ENCODE measurements at regions not wholly inside any gene's neighbourhood (a gene's known extent, or its start where the extent isn't known, plus 50 kb on each side); places are given as distances from the start of the nearest gene placed in this dataset.
"Not testable (repeated sequence)": the region's sequence is repeated elsewhere in the genome, so short reads cannot be mapped to it uniquely, and the experiment has no call there.

GRCh38 chr10:29746080-29746797 is 111.5 kb upstream of the SVIL start:
- peak; percentile 24 for DNase-seq

- no peak for DNase-seq
Measured at GRCh38 chr10:29740981-29741545, 106.3 kb upstream of the SVIL start.

- DNase-seq, result no peak
Measured at GRCh38 chr10:29738341-29738740, 103.6 kb upstream of the SVIL start.

GRCh38 chr10:29737074-29737593 is 102.4 kb upstream of the SVIL start:
- DNase-seq, result no peak

- peak; percentile 85 for DNase-seq
Measured at GRCh38 chr10:29736366-29737073, 101.7 kb upstream of the SVIL start.

GRCh38 chr10:29735628-29736365 is 101.0 kb upstream of the SVIL start:
- DNase-seq, result peak; percentile 96

- peak; percentile 62 for DNase-seq
Measured at GRCh38 chr10:29734962-29735627, 100.3 kb upstream of the SVIL start.

GRCh38 chr10:29734640-29734961 is 99.8 kb upstream of the SVIL start:
- DNase-seq, result no peak

- no peak for DNase-seq
Measured at GRCh38 chr10:29733323-29733722, 98.6 kb upstream of the SVIL start.

GRCh38 chr10:29732918-29733317 is 98.1 kb upstream of the SVIL start:
- DNase-seq, result no peak

- DNase-seq, result no peak
Measured at GRCh38 chr10:29731760-29732159, 97.0 kb upstream of the SVIL start.

- DNase-seq, result no peak
Measured at GRCh38 chr10:29730969-29731368, 96.2 kb upstream of the SVIL start.

GRCh38 chr10:29730458-29730857 is 95.7 kb upstream of the SVIL start:
- DNase-seq, result no peak

GRCh38 chr10:29728541-29729049 is 93.8 kb upstream of the SVIL start:
- no peak for DNase-seq

GRCh38 chr10:29725927-29726326 is 91.2 kb upstream of the SVIL start:
- not testable (repeated sequence) for DNase-seq

- peak; percentile 87 for DNase-seq
Measured at GRCh38 chr10:29725133-29725720, 90.5 kb upstream of the SVIL start.

- DNase-seq, result no peak
Measured at GRCh38 chr10:29723726-29724125, 89.0 kb upstream of the SVIL start.

- DNase-seq, result no peak
Measured at GRCh38 chr10:29722777-29723176, 88.0 kb upstream of the SVIL start.

- no peak for DNase-seq
Measured at GRCh38 chr10:29720149-29720548, 85.4 kb upstream of the SVIL start.

- DNase-seq, result no peak
Measured at GRCh38 chr10:29719281-29719675, 84.5 kb upstream of the SVIL start.

GRCh38 chr10:29715296-29715695 is 80.5 kb upstream of the SVIL start:
- DNase-seq, result no peak
